HuH-7 (cell line): ENCODE measurements at regions not wholly inside any gene's neighbourhood (a gene's known extent, or its start where the extent isn't known, plus 50 kb on each side); places are given as distances from the start of the nearest gene placed in this dataset.
"Not testable (repeated sequence)": the region's sequence is repeated elsewhere in the genome, so short reads cannot be mapped to it uniquely, and the experiment has no call there.

Source experiments
- DNase-seq: peaks from one replicate; pipeline ENCODE4 v3.0.0; 2011; ENCODE audit warnings: low spot score

DNA sequence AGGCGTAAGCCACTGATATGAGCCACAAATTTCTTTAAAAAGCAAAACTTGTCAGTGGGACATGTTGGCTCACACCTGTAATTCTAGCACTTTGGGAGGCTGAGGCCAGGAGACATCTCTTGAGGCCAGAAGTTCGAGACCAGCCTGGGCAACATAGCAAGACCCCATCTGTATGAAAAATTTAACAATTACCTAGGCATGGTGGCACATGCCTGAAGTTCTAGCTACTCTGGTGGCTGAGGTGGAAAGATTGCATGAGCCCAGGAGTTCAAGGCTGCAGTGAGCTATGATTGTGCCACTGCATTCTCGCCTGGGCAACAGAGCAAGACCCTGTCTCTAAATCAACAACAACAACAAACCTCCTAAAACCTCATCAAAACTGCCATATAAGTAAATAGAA is 147.6 kb upstream of the BARHL2 start:
- no peak for DNase-seq

GRCh38 chr1:90862782-90863181 is 145.7 kb upstream of the BARHL2 start:
- no peak for DNase-seq

GRCh38 chr1:90861421-90861820 is 144.3 kb upstream of the BARHL2 start:
- DNase-seq, result not testable (repeated sequence)

DNA sequence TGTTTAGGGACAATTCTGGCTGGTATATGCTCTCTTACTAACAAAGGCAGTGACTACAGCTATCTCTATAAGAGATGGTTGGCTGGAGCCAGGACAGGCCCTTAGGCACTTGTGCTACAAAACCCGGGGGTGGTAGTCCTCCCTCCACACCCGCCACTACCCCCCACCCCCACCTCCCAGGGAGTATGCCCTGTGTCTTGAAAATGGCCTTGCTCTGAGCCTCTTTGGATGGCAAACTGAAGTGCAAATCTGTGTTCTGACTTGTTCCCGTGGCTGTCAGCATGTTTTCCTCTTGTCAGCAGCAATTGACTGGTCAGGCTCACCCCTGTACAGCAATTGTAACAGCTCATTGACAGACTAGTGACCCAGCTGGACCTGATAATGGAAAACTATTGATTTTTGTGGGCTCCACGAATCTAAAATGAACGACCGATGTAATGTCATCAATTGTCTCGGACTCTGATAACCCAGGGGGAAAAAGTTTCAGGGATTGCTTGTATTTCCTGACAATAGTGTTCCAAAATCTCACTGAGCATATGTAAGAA is 139.4 kb upstream of the BARHL2 start:
- DNase-seq, result no peak

GRCh38 chr1:90854397-90854924 is 137.4 kb upstream of the BARHL2 start:
- DNase-seq, result no peak

- DNase-seq, result no peak
These were observed 134.6 kb upstream of the BARHL2 start for GRCh38 chr1:90851711-90852050.

GRCh38 chr1:90850898-90851710 is 134.0 kb upstream of the BARHL2 start:
- DNase-seq, result peak; percentile 79

DNA sequence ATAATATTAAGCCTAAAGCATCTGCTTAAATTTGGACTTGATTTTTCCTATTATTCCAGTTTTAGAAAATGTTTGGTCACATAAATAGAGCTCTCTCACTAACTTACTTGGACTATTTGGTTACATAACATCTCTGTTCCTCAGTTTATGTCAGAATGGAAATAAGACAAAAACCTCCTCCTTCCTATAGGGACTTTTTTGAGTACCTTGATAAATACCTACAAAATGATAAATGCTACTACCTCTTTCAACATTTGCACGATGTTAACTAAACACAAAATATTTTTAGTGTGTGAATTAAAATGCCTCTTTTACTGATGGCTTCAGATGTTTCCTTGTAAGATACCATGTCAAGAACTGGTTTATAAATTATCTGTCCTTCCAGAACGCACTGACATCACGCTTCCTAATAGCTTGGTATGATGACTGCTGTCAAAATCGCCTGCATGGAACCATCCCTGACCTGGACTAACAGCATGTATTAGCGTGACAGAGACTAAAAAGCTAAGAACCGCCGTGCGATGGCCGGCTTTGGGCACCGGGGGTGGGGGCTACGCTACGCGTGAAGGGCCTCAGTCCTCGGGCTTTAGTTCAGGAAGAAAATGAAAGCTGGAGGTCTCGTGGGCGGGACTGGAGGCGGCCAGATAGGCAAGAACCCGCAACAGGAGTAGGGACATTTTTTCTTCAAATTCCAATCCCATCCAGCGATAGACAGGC is 133.2 kb upstream of the BARHL2 start:
- DNase-seq, result peak; percentile 50

DNA sequence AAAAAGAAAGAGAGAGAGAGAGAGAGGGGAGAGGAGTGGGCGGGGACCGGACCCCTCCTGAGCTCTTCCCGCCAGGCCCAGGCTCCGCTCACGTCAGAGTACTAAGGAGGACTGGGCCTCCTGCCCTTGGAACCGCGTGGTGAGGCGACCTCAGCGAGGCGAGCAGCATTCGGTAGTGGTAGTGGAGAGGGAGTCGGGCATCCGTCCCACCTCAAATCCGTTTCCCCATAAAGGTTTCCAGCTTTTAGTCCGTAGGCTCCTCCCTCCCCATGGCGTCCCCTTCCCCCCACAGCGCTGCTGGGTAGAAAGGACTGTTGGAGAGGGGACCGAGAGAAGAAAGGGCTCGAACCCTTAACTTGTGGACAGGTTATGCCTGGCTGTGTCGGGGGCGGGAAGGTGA is 124.4 kb upstream of the BARHL2 start:
- no peak for DNase-seq

- no peak for DNase-seq
These were observed 123.2 kb upstream of the BARHL2 start for GRCh38 chr1:90840352-90840751.

DNA sequence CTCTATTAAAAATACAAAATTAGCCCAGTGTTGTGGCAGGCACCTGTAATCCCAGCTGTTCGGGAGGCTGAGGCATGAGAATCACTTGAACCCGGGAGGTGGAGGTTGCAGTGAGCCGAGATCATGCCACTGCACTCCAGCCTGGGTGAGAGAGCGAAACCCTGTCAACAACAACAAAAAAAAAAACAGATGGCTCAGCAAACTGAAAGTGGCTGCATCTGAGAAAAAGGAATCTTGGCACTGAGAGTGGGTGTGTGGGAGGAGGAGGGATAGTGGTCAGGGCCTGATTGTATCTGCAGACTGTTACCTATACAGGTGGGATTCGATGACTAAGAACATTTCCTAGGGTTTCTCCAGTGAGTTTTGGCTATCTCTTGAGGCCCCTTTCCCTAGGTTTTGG is 122.2 kb upstream of the BARHL2 start:
- no peak for DNase-seq

DNA sequence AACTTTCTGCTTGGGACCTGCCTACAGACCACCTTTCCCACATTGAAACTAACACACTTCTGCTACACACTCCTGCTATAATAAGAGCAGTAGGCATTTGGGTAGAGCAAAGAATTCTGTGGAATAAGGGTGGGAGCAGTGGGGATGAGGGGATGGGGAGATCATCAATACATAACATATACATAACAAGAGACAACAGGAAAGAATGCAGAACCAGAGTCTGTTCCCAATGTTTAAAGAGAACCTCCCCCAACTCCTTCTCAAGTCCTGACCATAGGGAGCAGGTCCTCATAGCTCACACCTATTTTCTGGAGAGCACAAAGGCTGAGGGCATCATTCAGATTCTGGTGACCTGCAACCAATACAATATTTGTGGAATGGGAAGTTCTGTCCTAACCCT is 121.6 kb upstream of the BARHL2 start:
- no peak for DNase-seq

GRCh38 chr1:90837420-90837819 is 120.3 kb upstream of the BARHL2 start:
- DNase-seq, result no peak

GRCh38 chr1:90836345-90836679 is 119.2 kb upstream of the BARHL2 start:
- no peak for DNase-seq

DNA sequence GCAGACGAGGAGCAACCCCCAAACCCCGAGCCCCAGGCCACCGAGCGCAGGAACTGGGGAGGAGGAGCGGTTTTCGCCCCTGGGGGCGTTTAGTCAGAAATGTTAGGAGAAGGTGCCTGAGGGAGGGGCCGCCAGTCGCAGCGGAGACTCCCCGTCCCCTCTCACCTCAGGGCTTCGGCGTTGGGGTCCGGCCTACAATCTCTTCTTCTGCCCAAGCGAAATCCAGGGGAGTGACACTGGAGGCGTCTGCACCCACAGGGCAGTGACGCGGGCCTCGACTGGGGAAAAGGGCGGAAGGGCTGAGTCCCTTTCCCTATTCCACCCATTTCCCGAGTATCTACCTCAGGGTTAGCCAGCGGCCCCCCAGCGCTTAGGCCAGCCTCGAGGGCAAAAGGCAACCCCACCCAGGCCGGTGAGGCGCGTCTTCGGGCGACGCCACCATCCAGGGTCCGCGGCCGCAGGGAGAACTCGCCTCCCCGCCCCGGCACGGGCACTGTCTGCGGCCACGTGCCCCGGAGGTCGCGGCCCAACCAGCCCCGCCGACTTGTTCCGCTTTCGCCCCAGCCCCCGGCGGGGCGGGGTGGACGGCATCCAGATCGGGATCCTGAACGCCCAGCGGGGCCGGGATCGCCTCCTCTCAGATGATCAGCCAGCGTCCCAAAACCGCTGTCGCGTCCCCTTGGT is 118.7 kb upstream of the BARHL2 start:
- DNase-seq, result no peak

DNA sequence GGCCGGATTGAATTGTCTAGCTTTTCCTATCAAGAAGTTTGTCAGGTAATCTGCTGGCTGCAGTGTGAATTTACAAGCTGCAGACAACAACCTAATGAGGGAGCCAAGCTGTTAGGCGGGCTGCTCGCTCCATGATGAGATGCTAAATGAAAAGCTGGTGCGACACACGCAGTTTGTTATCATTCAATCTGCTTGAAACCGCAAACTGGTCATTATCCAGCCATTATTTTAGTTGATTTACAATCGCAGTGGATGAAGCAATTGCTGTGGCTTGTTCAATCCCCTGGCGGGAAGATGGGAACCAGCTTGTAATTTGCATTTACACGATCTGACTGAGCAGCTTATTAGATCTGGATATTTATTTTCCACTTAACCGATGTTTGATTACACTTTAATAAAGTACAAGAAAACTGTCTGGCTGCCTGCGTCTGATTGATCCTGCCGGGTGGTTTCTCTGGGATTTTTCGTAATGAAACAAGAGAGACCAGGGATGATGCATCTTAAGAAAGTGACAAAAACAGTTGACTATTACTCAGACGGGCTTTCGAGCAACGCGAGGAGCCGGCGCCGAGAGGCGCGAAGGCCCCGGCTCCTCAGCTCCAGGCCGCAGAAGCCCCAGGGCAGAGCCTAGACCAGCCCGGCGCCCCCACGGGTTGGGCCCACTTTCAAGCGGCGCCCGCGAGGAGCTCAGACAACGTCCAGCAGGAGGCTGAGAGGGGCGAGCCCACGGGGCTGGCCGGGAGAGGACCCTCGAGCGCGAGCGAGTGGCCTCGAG is 118.0 kb upstream of the BARHL2 start:
- DNase-seq, result no peak

GRCh38 chr1:90834354-90834885 is 117.3 kb upstream of the BARHL2 start:
- no peak for DNase-seq

GRCh38 chr1:90833466-90834110 is 116.5 kb upstream of the BARHL2 start:
- no peak for DNase-seq

- peak; percentile 34 for DNase-seq
These were observed 114.8 kb upstream of the BARHL2 start for GRCh38 chr1:90831910-90832309.

DNA sequence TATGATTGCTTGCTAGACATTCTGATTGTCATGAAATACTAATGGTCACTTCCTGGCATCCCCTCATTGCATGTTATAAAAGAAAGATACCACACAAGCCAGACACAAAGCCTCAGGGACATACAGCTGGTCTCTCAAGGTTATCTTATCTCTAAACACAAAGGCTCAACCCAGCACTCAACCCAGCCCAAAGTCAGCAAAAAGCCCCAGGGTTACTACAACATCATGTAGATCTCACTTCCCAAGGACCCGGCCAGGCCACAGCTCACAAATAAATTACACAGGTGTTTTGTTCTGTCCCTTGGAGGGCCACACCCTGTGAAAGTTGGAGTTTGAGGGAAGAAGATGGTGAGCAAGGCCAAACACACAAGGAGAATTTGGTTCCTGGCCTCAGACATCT is 109.7 kb upstream of the BARHL2 start:
- no peak for DNase-seq

DNA sequence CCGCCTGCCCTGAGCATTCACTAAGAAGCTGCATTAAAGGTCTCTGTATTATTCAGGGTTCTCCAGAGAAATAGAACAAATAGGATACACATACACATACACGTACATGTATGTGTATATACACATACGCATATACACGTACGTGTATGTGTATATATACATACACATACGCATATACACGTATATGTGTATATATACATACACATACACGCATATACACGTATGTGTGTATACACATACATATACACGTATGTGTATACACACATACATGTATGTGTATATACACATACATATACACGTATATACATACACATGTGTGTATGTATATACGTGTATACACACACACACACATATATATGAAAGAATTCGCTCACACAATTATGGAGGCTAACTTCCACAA is 108.9 kb upstream of the BARHL2 start:
- DNase-seq, result no peak
